Activated naive CD4-positive, alpha-beta T cell treated with anti-CD3 and anti-CD28 coated beads, Interleukin-2, amount 50 U/mL, for 24 hours (primary cell): ENCODE measurements at regions not wholly inside any gene's neighbourhood (a gene's known extent, or its start where the extent isn't known, plus 50 kb on each side); places are given as distances from the start of the nearest gene placed in this dataset.

ENCODE experiments used
- H3K27ac Mint-ChIP-seq: one replicate; pipeline ENCODE4 v1.8.0; 2021; ENCODE audit warnings: mild to moderate bottlenecking, mixed read lengths
- H3K27me3 Mint-ChIP-seq: one replicate; pipeline ENCODE4 v1.8.0; 2021; ENCODE audit warnings: mixed read lengths
- H3K36me3 Mint-ChIP-seq: one replicate; pipeline ENCODE4 v1.8.0; 2021; ENCODE audit warnings: mixed read lengths
- H3K4me1 Mint-ChIP-seq: one replicate; pipeline ENCODE4 v1.8.0; 2021; ENCODE audit warnings: mixed read lengths
- H3K4me3 Mint-ChIP-seq: one replicate; pipeline ENCODE4 v1.8.0; 2021; ENCODE audit warnings: mild to moderate bottlenecking, mixed read lengths
- H3K9me3 Mint-ChIP-seq: one replicate; pipeline ENCODE4 v1.8.0; 2021; ENCODE audit warnings: mixed read lengths

GRCh38 chr11:11034476-11034875 is 176.6 kb upstream of the ZBED5 start:
- Mint-ChIP-seq H3K9me3 (no peaks in the 10 kb centered on the region), H3K27ac (no peak overlapping the region), H3K4me3 (no peak overlapping the region), H3K4me1 (peaks cover 19% of the 10 kb centered on the region), H3K27me3 (no peaks in the 10 kb centered on the region), H3K36me3 (no peaks in the 10 kb centered on the region)

GRCh38 chr11:11032066-11032465 is 174.2 kb upstream of the ZBED5 start:
- Mint-ChIP-seq H3K36me3 (no peaks in the 10 kb centered on the region), H3K27me3 (no peaks in the 10 kb centered on the region), H3K4me3 (no peak overlapping the region), H3K9me3 (no peaks in the 10 kb centered on the region), H3K27ac (no peak overlapping the region), H3K4me1 (peaks cover 10% of the 10 kb centered on the region)

- H3K4me1 Mint-ChIP-seq, result no peaks in the 10 kb centered on the region
- H3K27ac Mint-ChIP-seq, result no peak overlapping the region
- H3K9me3 Mint-ChIP-seq, result no peaks in the 10 kb centered on the region
- H3K36me3 Mint-ChIP-seq, result no peaks in the 10 kb centered on the region
- H3K4me3 Mint-ChIP-seq, result no peak overlapping the region
- no peaks in the 10 kb centered on the region for H3K27me3 Mint-ChIP-seq
Measured at GRCh38 chr11:11029027-11029426, 171.2 kb upstream of the ZBED5 start.

GRCh38 chr11:11028017-11028692 is 170.3 kb upstream of the ZBED5 start:
- H3K4me3 Mint-ChIP-seq, result no peak overlapping the region
- no peak overlapping the region for H3K27ac Mint-ChIP-seq
- H3K4me1 Mint-ChIP-seq, result no peaks in the 10 kb centered on the region
- H3K9me3 Mint-ChIP-seq, result no peaks in the 10 kb centered on the region
- H3K36me3 Mint-ChIP-seq, result no peaks in the 10 kb centered on the region
- no peaks in the 10 kb centered on the region for H3K27me3 Mint-ChIP-seq

- Mint-ChIP-seq H3K4me3 (no peak overlapping the region), H3K36me3 (no peaks in the 10 kb centered on the region), H3K27me3 (no peaks in the 10 kb centered on the region), H3K27ac (no peak overlapping the region), H3K9me3 (no peaks in the 10 kb centered on the region), H3K4me1 (no peaks in the 10 kb centered on the region)
Measured at GRCh38 chr11:11027288-11027687, 169.4 kb upstream of the ZBED5 start.

GRCh38 chr11:11025087-11025486 is 167.2 kb upstream of the ZBED5 start:
- no peaks in the 10 kb centered on the region for H3K4me1 Mint-ChIP-seq
- no peak overlapping the region for H3K4me3 Mint-ChIP-seq

GRCh38 chr11:11022125-11022730 is 164.4 kb upstream of the ZBED5 start:
- Mint-ChIP-seq H3K36me3 (no peaks in the 10 kb centered on the region), H3K27ac (no peak overlapping the region), H3K27me3 (no peaks in the 10 kb centered on the region), H3K9me3 (no peaks in the 10 kb centered on the region), H3K4me1 (no peaks in the 10 kb centered on the region), H3K4me3 (no peak overlapping the region)

More at GRCh38 chr11:11025087-11025486, 167.2 kb upstream of the ZBED5 start:
- H3K27me3 Mint-ChIP-seq, result no peaks in the 10 kb centered on the region
- H3K9me3 Mint-ChIP-seq, result no peaks in the 10 kb centered on the region
- no peaks in the 10 kb centered on the region for H3K36me3 Mint-ChIP-seq
- no peak overlapping the region for H3K27ac Mint-ChIP-seq

- Mint-ChIP-seq H3K4me1 (no peaks in the 10 kb centered on the region), H3K36me3 (no peaks in the 10 kb centered on the region), H3K27me3 (no peaks in the 10 kb centered on the region), H3K4me3 (no peak overlapping the region), H3K9me3 (no peaks in the 10 kb centered on the region), H3K27ac (no peak overlapping the region)
Measured at GRCh38 chr11:11021563-11021962, 163.7 kb upstream of the ZBED5 start.

GRCh38 chr11:11020747-11021149 is 162.9 kb upstream of the ZBED5 start:
- no peaks in the 10 kb centered on the region for H3K36me3 Mint-ChIP-seq
- no peak overlapping the region for H3K4me3 Mint-ChIP-seq
- no peak overlapping the region for H3K27ac Mint-ChIP-seq
- no peaks in the 10 kb centered on the region for H3K4me1 Mint-ChIP-seq
- no peaks in the 10 kb centered on the region for H3K27me3 Mint-ChIP-seq
- H3K9me3 Mint-ChIP-seq, result no peaks in the 10 kb centered on the region

GRCh38 chr11:11020219-11020726 is 162.4 kb upstream of the ZBED5 start:
- Mint-ChIP-seq H3K36me3 (no peaks in the 10 kb centered on the region), H3K27me3 (no peaks in the 10 kb centered on the region), H3K9me3 (no peaks in the 10 kb centered on the region), H3K4me1 (no peaks in the 10 kb centered on the region), H3K4me3 (no peak overlapping the region), H3K27ac (no peak overlapping the region)

- Mint-ChIP-seq H3K9me3 (no peaks in the 10 kb centered on the region), H3K27me3 (no peaks in the 10 kb centered on the region), H3K36me3 (no peaks in the 10 kb centered on the region), H3K4me1 (no peaks in the 10 kb centered on the region), H3K27ac (no peak overlapping the region), H3K4me3 (no peak overlapping the region)
Measured at GRCh38 chr11:11016943-11017342, 159.1 kb upstream of the ZBED5 start.

- no peaks in the 10 kb centered on the region for H3K9me3 Mint-ChIP-seq
Measured at GRCh38 chr11:11016068-11016467, 158.2 kb upstream of the ZBED5 start.

GRCh38 chr11:11011617-11012016 is 153.8 kb upstream of the ZBED5 start:
- no peak overlapping the region for H3K27ac Mint-ChIP-seq
- peaks cover 22% of the 10 kb centered on the region for H3K27me3 Mint-ChIP-seq
- no peak overlapping the region for H3K4me3 Mint-ChIP-seq
- H3K4me1 Mint-ChIP-seq, result no peaks in the 10 kb centered on the region
- no peaks in the 10 kb centered on the region for H3K36me3 Mint-ChIP-seq
- no peaks in the 10 kb centered on the region for H3K9me3 Mint-ChIP-seq

More at GRCh38 chr11:11016068-11016467, 158.2 kb upstream of the ZBED5 start:
- Mint-ChIP-seq H3K4me1 (no peaks in the 10 kb centered on the region), H3K27me3 (peaks cover 6% of the 10 kb centered on the region), H3K27ac (no peak overlapping the region), H3K36me3 (no peaks in the 10 kb centered on the region), H3K4me3 (no peak overlapping the region)

GRCh38 chr11:11010624-11011127 is 152.8 kb upstream of the ZBED5 start:
- H3K27ac Mint-ChIP-seq, result no peak overlapping the region
- H3K9me3 Mint-ChIP-seq, result no peaks in the 10 kb centered on the region
- H3K4me3 Mint-ChIP-seq, result no peak overlapping the region
- peaks cover 23% of the 10 kb centered on the region for H3K27me3 Mint-ChIP-seq
- H3K4me1 Mint-ChIP-seq, result no peaks in the 10 kb centered on the region
- no peaks in the 10 kb centered on the region for H3K36me3 Mint-ChIP-seq

GRCh38 chr11:11009179-11009578 is 151.3 kb upstream of the ZBED5 start:
- no peak overlapping the region for H3K27ac Mint-ChIP-seq

GRCh38 chr11:11004069-11004468 is 146.2 kb upstream of the ZBED5 start:
- Mint-ChIP-seq H3K27ac (no peak overlapping the region), H3K4me1 (no peaks in the 10 kb centered on the region), H3K9me3 (no peaks in the 10 kb centered on the region), H3K27me3 (peaks cover 15% of the 10 kb centered on the region), H3K4me3 (no peak overlapping the region), H3K36me3 (no peaks in the 10 kb centered on the region)

More at GRCh38 chr11:11009179-11009578, 151.3 kb upstream of the ZBED5 start:
- peaks cover 24% of the 10 kb centered on the region for H3K27me3 Mint-ChIP-seq
- no peak overlapping the region for H3K4me3 Mint-ChIP-seq
- no peaks in the 10 kb centered on the region for H3K36me3 Mint-ChIP-seq
- H3K4me1 Mint-ChIP-seq, result no peaks in the 10 kb centered on the region
- no peaks in the 10 kb centered on the region for H3K9me3 Mint-ChIP-seq
